Activated CD4-positive, alpha-beta T cell treated with anti-CD3 and anti-CD28 coated beads for 36 hours (primary cell): ENCODE measurements at regions not wholly inside any gene's neighbourhood (a gene's known extent, or its start where the extent isn't known, plus 50 kb on each side); places are given as distances from the start of the nearest gene placed in this dataset.

Experiments used
- ATAC-seq: fragments of 200-7000 bp; cut with Tn5 transposase; one replicate; pipeline ENCODE4 v1.10.0; 2021; ENCODE audit warnings: mild to moderate bottlenecking, moderate library complexity
- CTCF ChIA-PET: fragments of 350-600 bp; sonication (Branson Sonifier 250); formaldehyde crosslinking; loops from one replicate; lab custom pipeline; 2021; ENCODE audit warnings: antibody characterized with exemption; lab: Charles Lee
- POLR2A ChIA-PET: fragments of 350-600 bp; sonication (Branson Sonifier 250); formaldehyde crosslinking; loops from one replicate; lab custom pipeline; 2021; ENCODE audit warnings: antibody characterized with exemption, inconsistent platforms; lab: Charles Lee
- DNase-seq: peaks from one replicate; pipeline ENCODE4 v3.0.0-alpha.2; 2020
- H3K27ac Mint-ChIP-seq: one replicate; pipeline ENCODE4 v1.8.0; 2021; ENCODE audit warnings: mixed read lengths
- H3K27me3 Mint-ChIP-seq: one replicate; pipeline ENCODE4 v1.8.0; 2021; ENCODE audit warnings: mixed read lengths
- H3K36me3 Mint-ChIP-seq: one replicate; pipeline ENCODE4 v1.8.0; 2021; ENCODE audit warnings: low read depth, mixed read lengths
- H3K4me1 Mint-ChIP-seq: one replicate; pipeline ENCODE4 v1.8.0; 2021; ENCODE audit warnings: mixed read lengths
- H3K4me3 Mint-ChIP-seq: one replicate; pipeline ENCODE4 v1.8.0; 2021; ENCODE audit warnings: mild to moderate bottlenecking, moderate library complexity, mixed read lengths
- H3K9me3 Mint-ChIP-seq: one replicate; pipeline ENCODE4 v1.8.0; 2021; ENCODE audit warnings: low read depth, mixed read lengths
- intact Hi-C, 2 experiments: fragments of 100-400 bp; cut with DNase I in 1 of 2; cut with micrococcal nuclease in 1 of 2; formaldehyde crosslinking; loops; one replicate each; pipeline versions ENCODE4 v1.14.2 to v1.15.1; 2022 to 2024; cut with DNase I, micrococcal nuclease

DNA sequence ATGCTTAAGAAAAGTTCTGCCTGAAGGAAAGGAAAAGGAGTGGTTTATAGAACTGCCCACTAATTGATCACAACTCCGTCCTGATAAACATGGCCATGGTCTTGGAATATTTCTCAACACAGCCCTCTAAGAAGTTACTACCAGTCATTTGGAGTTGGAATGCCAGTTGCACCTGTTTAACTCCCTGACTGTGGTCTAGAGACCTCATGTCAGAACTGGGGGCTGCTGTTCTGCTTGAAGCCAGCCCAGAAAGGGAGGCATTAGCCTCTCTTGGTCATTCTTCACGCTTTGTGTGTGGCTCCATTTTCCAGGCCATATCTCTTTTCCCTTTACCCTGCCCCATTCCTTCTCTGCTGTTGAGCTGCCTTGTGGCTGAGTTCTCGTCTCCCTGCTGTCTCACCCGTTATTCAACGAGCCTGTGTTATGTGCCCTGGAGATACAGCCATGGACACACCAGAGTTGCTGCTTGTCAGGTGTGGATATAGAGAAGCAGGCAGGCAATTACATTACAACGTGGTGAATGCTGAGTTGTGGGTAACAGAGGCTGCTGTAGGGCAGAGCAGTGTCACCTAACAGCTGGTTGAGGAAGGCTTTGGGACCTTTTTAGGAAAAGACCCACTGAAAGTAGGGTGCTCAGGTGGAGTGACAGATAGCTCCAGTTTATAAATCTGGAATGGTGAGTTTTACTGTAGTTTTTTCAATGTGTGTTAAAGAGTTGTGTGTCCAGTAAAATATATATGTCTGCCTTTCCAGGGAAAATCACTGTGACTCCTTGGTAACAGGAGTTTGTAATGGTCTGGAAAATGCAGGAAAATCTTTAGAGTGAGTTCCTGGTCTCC is 137.0 kb upstream of the IPO9 start:
- intact Hi-C loops = no loop called here
- peaks cover 3% of the 10 kb centered on the region for H3K9me3 Mint-ChIP-seq
- no peaks in the 10 kb centered on the region for H3K27me3 Mint-ChIP-seq
- DNase-seq (no peak), ATAC-seq (no peak)
- H3K4me1 Mint-ChIP-seq = no peaks in the 10 kb centered on the region
- H3K27ac Mint-ChIP-seq = no peak overlapping the region
- ChIA-PET CTCF (interaction anchor here (0.9 kb wide), 1 partner anchor 102 kb away, joined by 3 read pairs; no protein-coding TSS in a partner anchor), POLR2A (interaction anchor here (0.7 kb wide), 1 partner anchor 84 kb away, joined by 3 read pairs; no protein-coding TSS in a partner anchor)
- no peaks in the 10 kb centered on the region for H3K36me3 Mint-ChIP-seq
- no peak overlapping the region for H3K4me3 Mint-ChIP-seq

DNA sequence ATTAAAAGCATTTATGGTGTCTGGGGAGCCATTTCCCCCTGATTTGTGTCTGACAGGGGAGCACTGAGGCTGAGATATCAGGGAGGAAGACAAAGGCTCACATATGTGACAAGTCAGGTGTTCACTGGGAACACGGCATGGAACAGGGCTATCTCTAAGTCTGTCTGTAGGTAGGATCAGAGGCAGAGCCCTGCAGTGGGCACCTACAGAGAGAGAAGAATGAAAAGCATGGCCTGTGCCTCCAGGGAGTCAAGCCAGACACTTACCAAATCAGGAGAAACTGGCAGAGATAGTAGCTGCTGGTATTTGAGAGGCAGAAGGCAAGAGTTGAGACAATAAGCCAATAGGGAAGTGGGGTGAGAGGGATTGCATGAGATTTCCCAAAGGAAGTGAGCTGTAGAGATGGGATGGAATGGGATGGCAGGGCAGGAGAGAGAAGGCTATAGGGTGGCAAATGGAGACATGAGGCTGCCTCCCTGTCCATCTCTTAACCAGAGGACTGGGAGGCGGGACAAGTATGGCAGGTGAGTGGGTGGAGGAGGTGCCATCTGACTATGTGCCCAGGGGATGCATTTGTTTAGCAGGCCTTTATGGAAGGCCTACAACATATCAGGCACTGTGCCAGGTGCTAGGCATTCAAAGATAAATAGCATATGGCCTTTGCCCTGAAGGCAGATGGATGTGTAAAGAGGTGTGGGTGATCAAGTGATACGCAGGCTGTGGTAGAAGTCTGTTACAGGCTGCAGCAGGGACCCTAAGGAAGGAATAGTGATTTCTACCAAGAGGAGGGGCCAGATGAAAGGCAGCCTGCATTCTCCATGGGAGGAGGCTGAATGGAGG is 136.2 kb upstream of the IPO9 start:
- Mint-ChIP-seq H3K27ac (no peak overlapping the region), H3K4me1 (no peaks in the 10 kb centered on the region), H3K36me3 (no peaks in the 10 kb centered on the region), H3K4me3 (no peak overlapping the region), H3K27me3 (no peaks in the 10 kb centered on the region), H3K9me3 (peaks cover 3% of the 10 kb centered on the region)
- DNase-seq (no peak), ATAC-seq (no peak)
- intact Hi-C loops = no loop called here
- POLR2A ChIA-PET = interaction anchor here (0.7 kb wide), 1 partner anchor 84 kb away, joined by 3 read pairs; no protein-coding TSS in a partner anchor
- CTCF ChIA-PET = no interaction called here

DNA sequence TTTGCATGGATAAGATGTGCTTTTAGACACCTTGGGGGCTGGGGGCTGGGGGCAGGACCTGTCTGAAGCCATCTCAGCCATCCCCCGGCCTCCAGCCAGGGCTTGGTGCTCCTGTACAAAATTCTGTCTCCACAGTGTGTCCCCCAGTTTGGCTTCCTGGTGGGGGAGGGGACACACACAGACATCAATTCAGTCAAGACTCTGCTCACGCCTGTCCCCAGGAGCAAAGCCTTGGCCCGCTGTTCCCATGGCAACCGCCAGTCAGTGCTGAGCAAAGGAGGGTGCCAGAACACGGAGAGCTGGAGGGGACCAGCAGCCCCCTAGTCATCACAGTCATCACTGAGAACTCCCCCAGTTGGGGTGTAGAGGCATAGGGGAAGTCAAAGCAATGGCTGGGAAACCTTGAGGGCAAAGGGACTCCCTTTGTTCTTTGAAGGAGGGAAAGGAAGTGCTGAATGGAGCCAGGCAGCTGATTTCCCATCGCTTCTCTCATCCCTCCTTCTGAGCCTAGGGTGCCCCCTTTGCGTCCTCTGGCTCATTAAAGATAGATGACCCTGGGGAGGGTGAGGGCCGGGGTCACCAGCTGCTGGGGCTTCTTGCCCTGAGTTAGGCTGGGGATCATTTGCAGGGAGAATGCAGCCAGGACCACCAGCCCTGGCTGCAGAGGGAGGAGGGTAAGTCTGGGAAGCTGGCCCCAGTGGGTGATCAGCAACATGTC is 134.9 kb upstream of the IPO9 start:
- Mint-ChIP-seq H3K36me3 (no peaks in the 10 kb centered on the region), H3K27ac (no peak overlapping the region), H3K9me3 (peaks cover 3% of the 10 kb centered on the region)

DNA sequence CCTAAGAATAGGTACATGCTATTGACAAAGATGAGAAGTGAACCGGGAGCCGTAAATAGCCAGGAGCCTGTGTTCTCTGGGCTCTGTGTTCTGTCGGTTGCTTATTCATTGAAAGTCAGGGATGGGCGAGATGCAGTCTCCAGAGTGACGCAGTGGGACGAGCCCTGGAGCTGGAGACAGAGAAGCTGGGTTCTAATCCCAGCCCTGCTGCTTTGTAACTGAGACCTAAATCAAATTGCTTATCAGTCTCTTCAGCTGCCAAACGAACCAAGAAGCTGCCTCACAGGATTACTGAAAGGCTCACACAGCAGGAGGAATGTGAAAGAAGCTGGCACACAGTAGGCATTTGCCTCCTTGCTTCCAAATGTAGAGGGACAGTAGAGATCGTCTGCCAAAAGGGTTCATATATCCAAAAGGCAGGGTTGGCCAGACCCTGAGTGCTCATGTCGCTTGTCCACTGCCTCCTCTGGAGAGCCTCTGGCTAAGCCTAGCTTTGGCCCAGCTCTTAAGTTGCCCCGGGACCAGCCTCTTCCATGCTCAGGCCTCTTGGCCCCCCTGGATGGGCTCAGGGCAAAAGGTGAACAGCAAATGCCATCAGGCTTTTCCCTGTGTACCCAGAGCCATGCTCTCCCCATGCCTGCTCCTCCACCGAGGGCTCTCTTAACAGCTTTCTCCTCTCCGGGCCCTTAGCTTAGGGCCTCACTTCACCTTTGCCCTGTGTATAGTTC is 134.2 kb upstream of the IPO9 start:
- H3K9me3 Mint-ChIP-seq = peaks cover 3% of the 10 kb centered on the region
- intact Hi-C loops = no loop called here
- DNase-seq (no peak), ATAC-seq (no peak)
- H3K4me1 Mint-ChIP-seq = no peaks in the 10 kb centered on the region
- no peak overlapping the region for H3K27ac Mint-ChIP-seq
- no peaks in the 10 kb centered on the region for H3K27me3 Mint-ChIP-seq
- H3K36me3 Mint-ChIP-seq = no peaks in the 10 kb centered on the region
- ChIA-PET CTCF (interaction anchor here (1.0 to 1.3 kb wide), 2 partner anchors 10 to 136 kb away, joined by 3 to 4 read pairs; no protein-coding TSS in a partner anchor), POLR2A (no interaction called here)
- no peak overlapping the region for H3K4me3 Mint-ChIP-seq

More for the DNA sequence above, 134.9 kb upstream of the IPO9 start:
- Mint-ChIP-seq H3K4me3 (no peak overlapping the region), H3K4me1 (no peaks in the 10 kb centered on the region), H3K27me3 (no peaks in the 10 kb centered on the region)
- ChIA-PET CTCF (interaction anchor here (0.6 to 1.3 kb wide), 2 partner anchors 11 to 95 kb away, joined by 3 to 4 read pairs; no protein-coding TSS in a partner anchor), POLR2A (no interaction called here)
- no peak for DNase-seq
- ATAC-seq = no peak
- intact Hi-C loops = no loop called here

DNA sequence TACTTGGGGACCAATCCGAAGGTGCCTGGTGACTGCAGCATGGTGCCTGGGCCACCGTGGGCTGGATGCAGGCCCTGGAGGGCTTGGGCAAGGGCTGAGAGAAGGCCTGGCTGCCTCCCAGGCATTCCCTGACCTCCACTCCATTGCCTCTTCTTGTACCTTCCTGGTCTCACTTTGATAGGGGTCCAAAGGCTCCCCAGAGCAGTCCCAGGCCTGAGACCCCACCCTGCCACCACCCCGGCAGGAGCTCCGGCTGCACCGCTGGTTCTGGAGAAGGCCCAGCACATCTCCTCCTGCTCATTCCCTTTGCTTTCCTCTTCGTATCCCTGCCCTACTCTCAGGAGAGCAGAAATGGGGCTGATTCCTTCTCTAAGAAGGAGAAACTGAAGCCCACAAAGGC is 133.3 kb upstream of the IPO9 start:
- ATAC-seq (no peak), DNase-seq (no peak)
- no peaks in the 10 kb centered on the region for H3K36me3 Mint-ChIP-seq
- no peak overlapping the region for H3K27ac Mint-ChIP-seq
- no peaks in the 10 kb centered on the region for H3K27me3 Mint-ChIP-seq
- intact Hi-C loops = no loop called here
- no peak overlapping the region for H3K4me3 Mint-ChIP-seq
- no peaks in the 10 kb centered on the region for H3K4me1 Mint-ChIP-seq
- ChIA-PET CTCF (interaction anchor here (1.3 kb wide), 1 partner anchor 9 kb away, joined by 4 read pairs; no protein-coding TSS in a partner anchor), POLR2A (no interaction called here)
- peaks cover under 1% of the 10 kb centered on the region for H3K9me3 Mint-ChIP-seq

DNA sequence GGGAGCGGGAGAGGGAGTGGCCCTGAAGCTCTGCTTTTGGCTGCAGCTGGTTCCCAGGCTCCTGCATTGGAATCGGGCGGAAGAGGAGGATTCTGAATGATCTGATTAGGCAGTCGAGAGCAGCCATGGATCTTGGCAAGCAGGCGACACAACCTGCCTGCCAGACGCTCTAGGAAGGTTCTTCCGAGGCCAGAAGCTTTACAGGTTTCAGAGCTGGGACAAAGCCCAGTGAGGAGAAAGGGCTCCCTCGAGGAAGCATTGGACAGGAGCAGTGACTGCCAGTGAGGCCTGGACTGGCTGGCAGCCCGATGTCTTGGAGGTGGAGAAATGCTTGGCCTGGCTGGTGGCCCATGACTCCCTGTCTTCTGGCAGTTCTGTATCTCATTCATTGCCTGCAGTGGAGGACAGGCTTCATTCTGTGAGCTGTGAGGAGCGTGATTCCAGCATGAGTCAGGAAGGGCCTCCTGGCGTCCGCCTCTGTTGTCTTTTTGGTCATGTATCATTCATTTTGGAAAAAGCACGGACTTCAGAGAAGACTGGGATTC is 132.7 kb upstream of the IPO9 start:
- intact Hi-C loops = no loop called here
- ATAC-seq (no peak), DNase-seq (no peak)
- Mint-ChIP-seq H3K4me3 (no peak overlapping the region), H3K36me3 (no peaks in the 10 kb centered on the region), H3K4me1 (no peaks in the 10 kb centered on the region), H3K27me3 (no peaks in the 10 kb centered on the region), H3K9me3 (no peaks in the 10 kb centered on the region), H3K27ac (no peak overlapping the region)
- ChIA-PET CTCF (interaction anchor here (0.8 to 1.0 kb wide), 2 partner anchors 18 to 137 kb away, joined by 3 to 4 read pairs; no protein-coding TSS in a partner anchor), POLR2A (interaction anchor here (0.6 kb wide), 1 partner anchor 84 kb away, joined by 4 read pairs; no protein-coding TSS in a partner anchor)

DNA sequence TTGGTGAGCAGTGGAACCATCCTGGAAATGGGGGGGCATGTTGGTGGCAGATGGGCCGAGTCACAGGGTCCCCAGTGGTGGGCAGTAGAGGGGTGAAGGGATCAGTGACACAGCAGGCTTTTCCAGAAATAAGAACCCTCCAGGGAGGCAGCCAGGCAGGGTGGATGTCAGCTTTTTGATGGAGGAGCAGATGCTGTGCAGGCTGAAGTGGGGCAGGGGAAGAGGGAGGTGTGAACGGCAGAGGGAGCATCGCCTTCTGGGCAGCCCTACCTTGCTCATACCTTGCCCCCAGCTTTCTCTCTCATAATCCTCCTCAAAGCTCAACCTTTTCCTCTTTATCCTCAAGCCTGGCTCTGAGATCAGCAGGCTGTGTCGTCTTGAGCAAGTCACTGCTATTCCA is 131.8 kb upstream of the IPO9 start:
- no peaks in the 10 kb centered on the region for H3K4me1 Mint-ChIP-seq
- no peak for ATAC-seq
- ChIA-PET POLR2A (no interaction called here), CTCF (interaction anchor here (0.7 to 1.0 kb wide), 4 partner anchors 17 to 138 kb away, joined by 3 to 5 read pairs (median 4); no protein-coding TSS in a partner anchor)
- H3K27me3 Mint-ChIP-seq = no peaks in the 10 kb centered on the region
- H3K36me3 Mint-ChIP-seq = no peaks in the 10 kb centered on the region
- H3K27ac Mint-ChIP-seq = no peak overlapping the region
- no peak overlapping the region for H3K4me3 Mint-ChIP-seq
- H3K9me3 Mint-ChIP-seq = peaks cover 6% of the 10 kb centered on the region
- DNase-seq = no peak
- intact Hi-C loops = no loop called here

DNA sequence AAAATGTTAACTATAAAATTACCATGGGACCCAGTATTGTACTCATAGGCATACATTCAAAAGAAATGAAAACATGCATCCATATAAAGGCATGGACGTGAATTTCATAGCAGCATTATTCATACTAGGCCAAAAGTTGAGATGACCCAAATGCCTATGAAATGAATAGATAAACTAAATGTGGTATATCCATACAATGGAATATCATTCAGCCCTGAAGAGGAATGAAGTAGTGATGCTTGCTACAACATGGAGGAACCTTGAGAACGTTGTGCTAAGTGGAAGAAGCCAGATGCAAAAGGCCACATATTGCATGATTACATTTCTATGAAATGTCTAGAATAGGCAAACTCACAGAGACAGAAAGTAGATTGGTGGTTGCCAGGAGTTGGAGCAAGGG is 127.1 kb upstream of the IPO9 start:
- no peaks in the 10 kb centered on the region for H3K27me3 Mint-ChIP-seq
- intact Hi-C loops = no loop called here
- CTCF ChIA-PET = interaction anchor here (1.3 to 4.2 kb wide), 2 partner anchors 142 to 143 kb away, joined by 5 to 68 read pairs; no protein-coding TSS in a partner anchor

DNA sequence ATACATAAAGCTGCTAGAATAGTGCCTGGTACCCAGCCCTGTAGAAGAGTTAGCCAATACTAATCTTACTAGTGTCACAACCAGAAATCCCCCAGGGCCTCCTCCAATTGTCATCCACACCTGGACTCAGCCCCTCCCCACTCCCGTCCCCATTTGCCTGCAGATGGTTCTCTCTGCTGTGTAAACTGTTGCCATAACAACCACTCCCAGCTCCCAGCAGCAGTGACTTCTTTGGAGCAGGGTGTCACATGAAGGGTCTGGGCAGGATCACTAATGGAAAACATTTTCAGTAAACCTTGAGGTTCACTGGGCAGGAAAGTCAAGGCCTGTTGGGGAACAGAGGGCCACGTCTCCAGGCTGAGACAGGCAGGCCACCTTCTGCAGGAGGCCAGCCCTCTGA is 126.0 kb upstream of the IPO9 start:
- POLR2A ChIA-PET = no interaction called here
- intact Hi-C loops = no loop called here
- H3K36me3 Mint-ChIP-seq = no peaks in the 10 kb centered on the region

More for the DNA sequence above, 127.1 kb upstream of the IPO9 start:
- peaks cover 6% of the 10 kb centered on the region for H3K9me3 Mint-ChIP-seq
- H3K27ac Mint-ChIP-seq = no peak overlapping the region
- ATAC-seq (no peak), DNase-seq (no peak)
- POLR2A ChIA-PET = no interaction called here
- no peaks in the 10 kb centered on the region for H3K36me3 Mint-ChIP-seq
- no peaks in the 10 kb centered on the region for H3K4me1 Mint-ChIP-seq
- no peak overlapping the region for H3K4me3 Mint-ChIP-seq

More for the DNA sequence above, 126.0 kb upstream of the IPO9 start:
- no peak for DNase-seq
- H3K9me3 Mint-ChIP-seq = peaks cover 6% of the 10 kb centered on the region
- CTCF ChIA-PET = interaction anchor here (0.5 to 4.2 kb wide), 8 partner anchors 10 to 221 kb away, joined by 3 to 68 read pairs (median 4); no protein-coding TSS in a partner anchor
- no peak for ATAC-seq
- H3K4me3 Mint-ChIP-seq = no peak overlapping the region
- H3K27me3 Mint-ChIP-seq = no peaks in the 10 kb centered on the region
- no peak overlapping the region for H3K27ac Mint-ChIP-seq
- H3K4me1 Mint-ChIP-seq = no peaks in the 10 kb centered on the region
